ENCODE measurements at regions not wholly inside any gene's neighbourhood (a gene's known extent, or its start where the extent isn't known, plus 50 kb on each side); places are given as distances from the start of the nearest gene placed in this dataset.

DNA sequence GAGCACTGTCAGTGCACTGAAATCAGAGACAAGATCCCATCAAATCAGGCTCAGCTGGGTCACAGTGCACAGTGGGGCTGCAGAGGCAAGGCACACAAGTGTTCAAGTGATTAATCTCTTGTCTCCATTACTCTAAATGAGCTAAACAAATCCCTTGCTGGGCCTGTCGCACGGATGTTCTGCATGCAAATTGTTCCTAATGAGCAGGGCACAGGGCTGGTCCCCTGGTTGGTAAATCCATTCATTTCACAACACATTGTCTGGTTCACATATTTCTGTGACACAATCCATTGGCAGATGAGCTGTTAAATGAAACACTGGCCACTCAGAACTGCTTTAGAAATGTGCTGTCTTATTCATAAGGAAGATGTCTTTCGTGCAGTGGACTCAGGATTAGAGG is 167.9 kb upstream of the BRINP1 start:
- TF ChIP-seq, protein P1, sequence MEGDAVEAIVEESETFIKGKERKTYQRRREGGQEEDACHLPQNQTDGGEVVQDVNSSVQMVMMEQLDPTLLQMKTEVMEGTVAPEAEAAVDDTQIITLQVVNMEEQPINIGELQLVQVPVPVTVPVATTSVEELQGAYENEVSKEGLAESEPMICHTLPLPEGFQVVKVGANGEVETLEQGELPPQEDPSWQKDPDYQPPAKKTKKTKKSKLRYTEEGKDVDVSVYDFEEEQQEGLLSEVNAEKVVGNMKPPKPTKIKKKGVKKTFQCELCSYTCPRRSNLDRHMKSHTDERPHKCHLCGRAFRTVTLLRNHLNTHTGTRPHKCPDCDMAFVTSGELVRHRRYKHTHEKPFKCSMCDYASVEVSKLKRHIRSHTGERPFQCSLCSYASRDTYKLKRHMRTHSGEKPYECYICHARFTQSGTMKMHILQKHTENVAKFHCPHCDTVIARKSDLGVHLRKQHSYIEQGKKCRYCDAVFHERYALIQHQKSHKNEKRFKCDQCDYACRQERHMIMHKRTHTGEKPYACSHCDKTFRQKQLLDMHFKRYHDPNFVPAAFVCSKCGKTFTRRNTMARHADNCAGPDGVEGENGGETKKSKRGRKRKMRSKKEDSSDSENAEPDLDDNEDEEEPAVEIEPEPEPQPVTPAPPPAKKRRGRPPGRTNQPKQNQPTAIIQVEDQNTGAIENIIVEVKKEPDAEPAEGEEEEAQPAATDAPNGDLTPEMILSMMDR (conservative IDR thresholded peaks at IDR 0.05; ENCODE audit: low read depth, low read length): no peak
- no peak for DNase-seq (ENCODE audit: low read depth)
- H3K4me3 ChIP-seq (ENCODE audit: low read length): no peak overlapping the region

DNA sequence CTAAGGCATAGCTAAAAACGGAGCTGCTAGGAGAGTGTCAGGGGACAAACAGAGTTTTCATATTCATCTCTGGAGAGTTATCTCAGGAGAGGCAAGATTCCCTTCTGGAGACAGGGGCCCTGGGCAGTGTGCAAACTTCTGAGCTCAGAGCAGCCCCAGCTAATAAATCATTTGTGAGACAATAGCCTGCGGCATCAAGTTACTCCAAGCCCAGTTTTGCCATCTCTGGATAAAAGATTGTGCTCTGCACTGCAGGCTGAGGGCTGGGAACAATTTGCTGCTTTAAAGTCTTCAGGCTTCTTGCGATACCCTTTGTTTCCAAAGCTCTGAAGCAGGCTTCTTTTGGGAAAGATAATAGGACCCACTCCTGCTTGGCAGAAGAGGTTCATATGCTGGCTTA is 164.3 kb upstream of the BRINP1 start:
- DNase-seq (ENCODE audit: low read depth): no peak
- no peak overlapping the region for H3K4me3 ChIP-seq (ENCODE audit: low read length)
- TF ChIP-seq, protein P1 (conservative IDR thresholded peaks at IDR 0.05; ENCODE audit: low read depth, low read length): no peak

DNA sequence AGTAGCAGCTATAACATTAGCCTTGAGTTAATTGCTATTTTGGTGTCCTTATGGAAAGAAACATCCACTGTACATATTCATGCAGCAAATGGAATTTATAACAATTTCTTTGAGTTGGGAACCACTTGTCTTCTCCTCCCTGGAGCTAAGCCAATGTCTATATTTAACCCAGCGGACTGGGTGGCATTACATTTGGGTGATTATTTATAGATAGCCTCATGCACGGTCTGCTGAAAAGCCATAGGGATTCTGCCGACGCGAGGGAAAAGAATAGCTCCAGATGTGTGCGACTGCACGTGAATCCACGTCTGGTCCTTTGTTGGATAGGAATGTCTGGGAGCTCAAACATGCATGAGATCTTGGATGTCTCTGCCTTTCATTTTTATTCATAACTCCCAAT is 157.5 kb upstream of the BRINP1 start:
- H3K4me3 ChIP-seq (ENCODE audit: low read length): no peak overlapping the region
- DNase-seq (ENCODE audit: low read depth): no peak
- TF ChIP-seq, protein P1 (conservative IDR thresholded peaks at IDR 0.05; ENCODE audit: low read depth, low read length): no peak

DNA sequence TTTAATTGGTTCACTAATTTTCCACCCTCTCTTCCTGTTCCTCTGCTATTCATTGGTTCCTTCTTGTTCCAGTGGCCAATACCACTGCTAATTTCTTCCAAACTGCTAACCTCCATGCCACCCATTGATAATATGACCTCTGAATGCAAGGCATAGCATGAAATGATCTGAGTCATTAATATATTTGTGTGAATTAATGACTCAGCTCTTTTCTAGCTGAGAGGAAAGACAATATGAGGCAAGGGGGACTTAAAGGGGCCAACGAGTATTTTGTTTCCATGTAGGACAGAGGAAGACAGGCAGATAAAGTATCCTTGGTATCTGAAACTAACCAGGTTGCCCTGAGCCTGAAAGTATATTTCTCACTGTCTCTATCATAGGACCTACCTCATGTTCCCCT is 154.3 kb upstream of the BRINP1 start:
- TF ChIP-seq, protein P1 (conservative IDR thresholded peaks at IDR 0.05; ENCODE audit: low read depth, low read length): no peak
- DNase-seq (ENCODE audit: low read depth): no peak
- H3K4me3 ChIP-seq (ENCODE audit: low read length): no peak overlapping the region

DNA sequence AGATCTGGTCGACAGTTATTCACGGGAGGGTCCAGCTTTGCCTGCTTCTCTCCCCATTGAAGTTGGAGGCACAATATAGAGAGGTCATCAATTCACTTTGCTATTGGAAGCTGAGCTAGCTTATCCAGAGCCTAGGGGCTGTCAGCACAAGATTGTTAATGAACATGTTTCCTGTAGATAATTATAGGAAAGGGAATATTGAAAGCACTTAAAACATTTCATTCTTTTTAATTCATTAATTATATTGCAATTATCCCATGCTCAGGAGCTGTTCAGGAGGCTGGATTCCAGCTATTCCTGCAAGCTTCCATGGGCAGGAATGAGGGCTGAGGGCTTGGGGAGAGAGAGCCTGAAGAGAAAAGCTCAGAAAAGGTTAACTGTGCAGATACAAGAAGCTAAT is 153.1 kb upstream of the BRINP1 start:
- DNase-seq (ENCODE audit: low read depth): no peak
- H3K4me3 ChIP-seq (ENCODE audit: low read length): no peak overlapping the region
- TF ChIP-seq, protein P1 (conservative IDR thresholded peaks at IDR 0.05; ENCODE audit: low read depth, low read length): no peak

DNA sequence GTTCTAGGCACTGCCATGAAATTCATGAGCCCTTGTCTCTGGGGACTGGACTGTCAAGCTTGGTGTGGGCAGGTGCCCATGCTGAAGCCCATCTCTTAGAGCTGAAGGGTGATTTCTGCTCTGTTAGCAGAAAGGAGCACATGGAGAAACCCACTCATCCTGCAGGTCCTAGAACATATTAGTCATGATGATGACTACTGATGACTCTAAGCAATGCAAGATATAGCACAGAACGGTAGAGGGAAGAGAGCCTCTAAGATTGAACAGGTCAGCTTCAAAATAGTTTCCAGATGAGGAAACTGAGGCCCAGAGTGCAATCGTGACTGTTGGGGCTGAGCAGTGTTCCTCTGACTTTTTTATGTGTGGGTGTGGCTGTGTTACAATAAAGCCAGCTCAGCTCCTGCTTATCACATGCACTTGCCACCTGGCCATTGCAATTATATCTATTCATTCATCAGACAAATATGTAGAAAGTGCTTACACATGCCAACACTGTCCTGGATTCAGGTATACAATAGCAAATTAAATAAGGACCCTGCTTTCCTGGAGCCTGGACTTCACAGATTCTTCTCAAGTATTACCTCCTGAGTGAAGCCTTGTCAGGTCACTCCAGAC is 140.2 kb upstream of the BRINP1 start:
- no peak for DNase-seq (ENCODE audit: low read depth)
- TF ChIP-seq, protein P1 (conservative IDR thresholded peaks at IDR 0.05; ENCODE audit: low read depth, low read length): no peak
- no peak overlapping the region for H3K4me3 ChIP-seq (ENCODE audit: low read length)

DNA sequence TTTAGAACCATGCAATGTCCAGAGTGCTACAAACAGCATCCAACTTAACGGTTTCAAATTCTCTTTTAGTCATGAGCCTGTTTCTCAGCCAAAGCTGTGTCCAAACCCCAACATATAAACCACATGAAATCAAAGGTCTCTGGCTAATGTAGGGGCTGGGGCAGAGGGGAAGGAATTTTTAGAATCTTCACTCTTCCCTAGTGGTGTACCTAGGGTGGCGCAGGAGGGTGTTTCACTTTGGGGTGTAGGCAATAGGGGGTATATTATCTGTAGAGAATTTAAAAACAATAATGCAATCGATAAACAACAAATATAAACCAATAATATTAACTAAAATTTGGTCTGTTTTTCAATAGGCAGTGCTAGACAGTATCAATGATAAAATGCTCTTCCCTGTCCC is 132.1 kb upstream of the BRINP1 start:
- H3K4me3 ChIP-seq (ENCODE audit: low read length): no peak overlapping the region
- TF ChIP-seq, protein P1 (conservative IDR thresholded peaks at IDR 0.05; ENCODE audit: low read depth, low read length): no peak
- DNase-seq (ENCODE audit: low read depth): no peak

Data from retinal pigment epithelial cell (primary cell).